ENCODE measurements at regions not wholly inside any gene's neighbourhood (a gene's known extent, or its start where the extent isn't known, plus 50 kb on each side); places are given as distances from the start of the nearest gene placed in this dataset.

- DNase-seq: no peak
These were observed 98.5 kb upstream of the CTSO start for GRCh38 chr4:156052116-156052515.

- no peak for DNase-seq
These were observed 85.1 kb upstream of the CTSO start for GRCh38 chr4:156038772-156039171.

- DNase-seq: no peak
These were observed 82.8 kb upstream of the CTSO start for GRCh38 chr4:156036496-156036895.

- DNase-seq: no peak
These were observed 76.0 kb upstream of the CTSO start for GRCh38 chr4:156029691-156030090.

- DNase-seq: no peak
These were observed 67.6 kb upstream of the CTSO start for GRCh38 chr4:156021298-156021697.

- DNase-seq: no peak
These were observed 65.6 kb upstream of the CTSO start for GRCh38 chr4:156019246-156019645.

GRCh38 chr4:156018383-156018782 is 64.7 kb upstream of the CTSO start:
- DNase-seq: no peak

- no peak for DNase-seq
These were observed 62.1 kb upstream of the CTSO start for GRCh38 chr4:156015781-156016180.

GRCh38 chr4:156006192-156006591 is 52.5 kb upstream of the CTSO start:
- DNase-seq: no peak
